Fibroblast of lung (primary cell): ENCODE measurements at regions not wholly inside any gene's neighbourhood (a gene's known extent, or its start where the extent isn't known, plus 50 kb on each side); places are given as distances from the start of the nearest gene placed in this dataset.

Source experiments
- EZH2 ChIP-seq: IDR thresholded peaks from 2 replicates; pipeline ENCODE4 v1.5.1; 2012; ENCODE audit warnings: low read length, control low read depth, mild to moderate bottlenecking; ENCODE audit errors: missing control alignments
- TF ChIP-seq, protein P1 (sequence below), 2 donors: IDR thresholded peaks in 1 of 2; conservative IDR thresholded peaks in 1 of 2; 1 replicate in 1 of 2; 2 replicates in 1 of 2; pipeline ENCODE4 v1.5.1; 2011 to 2012; ENCODE audit warnings: low read length in 2 of 2, control low read depth in 1 of 2, inconsistent platforms in 1 of 2, low read depth in 1 of 2, mild to moderate bottlenecking in 1 of 2

- TF ChIP-seq EZH2 = no peak
- TF ChIP-seq, protein P1, sequence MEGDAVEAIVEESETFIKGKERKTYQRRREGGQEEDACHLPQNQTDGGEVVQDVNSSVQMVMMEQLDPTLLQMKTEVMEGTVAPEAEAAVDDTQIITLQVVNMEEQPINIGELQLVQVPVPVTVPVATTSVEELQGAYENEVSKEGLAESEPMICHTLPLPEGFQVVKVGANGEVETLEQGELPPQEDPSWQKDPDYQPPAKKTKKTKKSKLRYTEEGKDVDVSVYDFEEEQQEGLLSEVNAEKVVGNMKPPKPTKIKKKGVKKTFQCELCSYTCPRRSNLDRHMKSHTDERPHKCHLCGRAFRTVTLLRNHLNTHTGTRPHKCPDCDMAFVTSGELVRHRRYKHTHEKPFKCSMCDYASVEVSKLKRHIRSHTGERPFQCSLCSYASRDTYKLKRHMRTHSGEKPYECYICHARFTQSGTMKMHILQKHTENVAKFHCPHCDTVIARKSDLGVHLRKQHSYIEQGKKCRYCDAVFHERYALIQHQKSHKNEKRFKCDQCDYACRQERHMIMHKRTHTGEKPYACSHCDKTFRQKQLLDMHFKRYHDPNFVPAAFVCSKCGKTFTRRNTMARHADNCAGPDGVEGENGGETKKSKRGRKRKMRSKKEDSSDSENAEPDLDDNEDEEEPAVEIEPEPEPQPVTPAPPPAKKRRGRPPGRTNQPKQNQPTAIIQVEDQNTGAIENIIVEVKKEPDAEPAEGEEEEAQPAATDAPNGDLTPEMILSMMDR (conservative IDR thresholded peaks at IDR 0.05 in 1 of 2, IDR thresholded peaks at IDR 0.05 in 1 of 2; ENCODE audit: low read depth in 1 of 2, low read length in 2 of 2) = no peak
Observed at GRCh38 chr10:29407280-29407858, 118.5 kb downstream of the LYZL1 start.
